HL-60 (cell line): ENCODE measurements at regions not wholly inside any gene's neighbourhood (a gene's known extent, or its start where the extent isn't known, plus 50 kb on each side); places are given as distances from the start of the nearest gene placed in this dataset.

Source experiments
- CTCF ChIP-seq: IDR thresholded peaks from one replicate; pipeline ENCODE4 v1.5.1; 2011; ENCODE audit warnings: low read length, control low read depth, inconsistent platforms; ENCODE audit not compliant: insufficient read depth
- POLR2AphosphoS5 ChIP-seq: IDR thresholded peaks from 2 replicates; pipeline ENCODE4 v1.6.1; 2012; ENCODE audit warnings: low read depth
- REST ChIP-seq: IDR thresholded peaks from 2 replicates; pipeline ENCODE4 v1.6.1; 2012; ENCODE audit warnings: low read depth; ENCODE audit not compliant: insufficient replicate concordance
- SPI1 ChIP-seq: IDR thresholded peaks from 2 replicates; pipeline ENCODE4 v1.6.1; 2012; ENCODE audit warnings: low read depth, mild to moderate bottlenecking, borderline replicate concordance

GRCh38 chr5:174903172-174903732 is 178.9 kb downstream of the MSX2 start:
- TF ChIP-seq CTCF (no peak), REST (no peak), POLR2AphosphoS5 (no peak), SPI1 (no peak)
